T-helper 2 cell treated with Interferon-gamma antibody and Interleukin-4, amounts not matched to agents 5 μg/mL and 100 μg/mL, for 36 hours (primary cell): ENCODE measurements at regions not wholly inside any gene's neighbourhood (a gene's known extent, or its start where the extent isn't known, plus 50 kb on each side); places are given as distances from the start of the nearest gene placed in this dataset.

Experiments used
- DNase-seq: peaks from one replicate; pipeline ENCODE4 v3.0.0; 2021; ENCODE audit warnings: low spot score
- H3K27ac Mint-ChIP-seq: one replicate; pipeline ENCODE4 v1.8.0; 2021; ENCODE audit warnings: mild to moderate bottlenecking, mixed read lengths
- H3K27me3 Mint-ChIP-seq: one replicate; pipeline ENCODE4 v1.8.0; 2021; ENCODE audit warnings: low read depth, mixed read lengths
- H3K36me3 Mint-ChIP-seq: one replicate; pipeline ENCODE4 v1.8.0; 2021; ENCODE audit warnings: low read depth, mixed read lengths
- H3K4me1 Mint-ChIP-seq: one replicate; pipeline ENCODE4 v1.8.0; 2021; ENCODE audit warnings: low read depth, mixed read lengths
- H3K4me3 Mint-ChIP-seq: one replicate; pipeline ENCODE4 v1.8.0; 2022; ENCODE audit warnings: mild to moderate bottlenecking, moderate library complexity, mixed read lengths
- H3K9me3 Mint-ChIP-seq: one replicate; pipeline ENCODE4 v1.8.0; 2021; ENCODE audit warnings: mixed read lengths

- Mint-ChIP-seq H3K9me3 (no peaks in the 10 kb centered on the region), H3K36me3 (no peaks in the 10 kb centered on the region), H3K4me1 (no peaks in the 10 kb centered on the region), H3K27ac (no peak overlapping the region), H3K4me3 (no peak overlapping the region), H3K27me3 (peaks cover 15% of the 10 kb centered on the region)
- DNase-seq: no peak
Measured at GRCh38 chr4:71230271-71231128, 108.3 kb upstream of the SLC4A4 start.

GRCh38 chr4:71231129-71232055, 107.4 kb upstream of the SLC4A4 start:
- Mint-ChIP-seq H3K9me3 (no peaks in the 10 kb centered on the region), H3K36me3 (no peaks in the 10 kb centered on the region), H3K27me3 (peaks cover 15% of the 10 kb centered on the region), H3K4me1 (no peaks in the 10 kb centered on the region), H3K4me3 (no peak overlapping the region), H3K27ac (no peak overlapping the region)
- no peak for DNase-seq

- Mint-ChIP-seq H3K27ac (no peak overlapping the region), H3K4me1 (no peaks in the 10 kb centered on the region), H3K9me3 (no peaks in the 10 kb centered on the region), H3K4me3 (no peak overlapping the region), H3K36me3 (no peaks in the 10 kb centered on the region), H3K27me3 (peaks cover 15% of the 10 kb centered on the region)
- no peak for DNase-seq
Measured at GRCh38 chr4:71232056-71232430, 106.8 kb upstream of the SLC4A4 start.

GRCh38 chr4:71232846-71233245, 106.0 kb upstream of the SLC4A4 start:
- no peak overlapping the region for H3K27ac Mint-ChIP-seq
- H3K4me1 Mint-ChIP-seq: no peaks in the 10 kb centered on the region
- H3K36me3 Mint-ChIP-seq: no peaks in the 10 kb centered on the region
- H3K9me3 Mint-ChIP-seq: no peaks in the 10 kb centered on the region
- H3K27me3 Mint-ChIP-seq: peaks cover 15% of the 10 kb centered on the region
- H3K4me3 Mint-ChIP-seq: no peak overlapping the region
- DNase-seq: no peak

GRCh38 chr4:71235311-71236201, 103.3 kb upstream of the SLC4A4 start:
- Mint-ChIP-seq H3K27ac (no peak overlapping the region), H3K36me3 (no peaks in the 10 kb centered on the region), H3K4me1 (no peaks in the 10 kb centered on the region), H3K27me3 (peaks cover 11% of the 10 kb centered on the region), H3K9me3 (no peaks in the 10 kb centered on the region), H3K4me3 (no peak overlapping the region)
- DNase-seq: no peak

GRCh38 chr4:71236226-71236625, 102.6 kb upstream of the SLC4A4 start:
- no peaks in the 10 kb centered on the region for H3K4me1 Mint-ChIP-seq
- H3K27me3 Mint-ChIP-seq: peaks cover 11% of the 10 kb centered on the region

GRCh38 chr4:71237641-71238040, 101.2 kb upstream of the SLC4A4 start:
- H3K4me3 Mint-ChIP-seq: no peak overlapping the region
- DNase-seq: no peak
- H3K4me1 Mint-ChIP-seq: no peaks in the 10 kb centered on the region
- H3K9me3 Mint-ChIP-seq: no peaks in the 10 kb centered on the region
- H3K36me3 Mint-ChIP-seq: no peaks in the 10 kb centered on the region
- peaks cover 9% of the 10 kb centered on the region for H3K27me3 Mint-ChIP-seq
- no peak overlapping the region for H3K27ac Mint-ChIP-seq

More at GRCh38 chr4:71236226-71236625, 102.6 kb upstream of the SLC4A4 start:
- no peak overlapping the region for H3K4me3 Mint-ChIP-seq
- DNase-seq: no peak
- no peaks in the 10 kb centered on the region for H3K36me3 Mint-ChIP-seq
- no peak overlapping the region for H3K27ac Mint-ChIP-seq
- no peaks in the 10 kb centered on the region for H3K9me3 Mint-ChIP-seq

GRCh38 chr4:71239365-71239764, 99.5 kb upstream of the SLC4A4 start:
- Mint-ChIP-seq H3K4me1 (no peaks in the 10 kb centered on the region), H3K27ac (no peak overlapping the region), H3K4me3 (no peak overlapping the region), H3K36me3 (no peaks in the 10 kb centered on the region), H3K9me3 (no peaks in the 10 kb centered on the region), H3K27me3 (peaks cover 2% of the 10 kb centered on the region)
- DNase-seq: no peak

GRCh38 chr4:71240094-71240493, 98.7 kb upstream of the SLC4A4 start:
- no peak overlapping the region for H3K27ac Mint-ChIP-seq
- H3K4me1 Mint-ChIP-seq: no peaks in the 10 kb centered on the region
- H3K4me3 Mint-ChIP-seq: no peak overlapping the region
- H3K36me3 Mint-ChIP-seq: no peaks in the 10 kb centered on the region
- no peaks in the 10 kb centered on the region for H3K9me3 Mint-ChIP-seq
- no peak for DNase-seq
- no peaks in the 10 kb centered on the region for H3K27me3 Mint-ChIP-seq

- Mint-ChIP-seq H3K27me3 (no peaks in the 10 kb centered on the region), H3K4me1 (no peaks in the 10 kb centered on the region), H3K9me3 (no peaks in the 10 kb centered on the region), H3K36me3 (no peaks in the 10 kb centered on the region), H3K4me3 (no peak overlapping the region), H3K27ac (no peak overlapping the region)
- DNase-seq: no peak
Measured at GRCh38 chr4:71241501-71242288, 97.1 kb upstream of the SLC4A4 start.

GRCh38 chr4:71243091-71243833, 95.6 kb upstream of the SLC4A4 start:
- no peak for DNase-seq
- H3K27ac Mint-ChIP-seq: no peak overlapping the region
- H3K4me1 Mint-ChIP-seq: no peaks in the 10 kb centered on the region
- H3K9me3 Mint-ChIP-seq: no peaks in the 10 kb centered on the region
- H3K36me3 Mint-ChIP-seq: no peaks in the 10 kb centered on the region
- no peak overlapping the region for H3K4me3 Mint-ChIP-seq
- no peaks in the 10 kb centered on the region for H3K27me3 Mint-ChIP-seq

GRCh38 chr4:71247706-71248105, 91.1 kb upstream of the SLC4A4 start:
- Mint-ChIP-seq H3K27ac (no peak overlapping the region), H3K27me3 (peaks cover 6% of the 10 kb centered on the region)
- no peak for DNase-seq

More at GRCh38 chr4:71247706-71248105, 91.1 kb upstream of the SLC4A4 start:
- H3K4me3 Mint-ChIP-seq: no peak overlapping the region
- no peaks in the 10 kb centered on the region for H3K36me3 Mint-ChIP-seq
- no peaks in the 10 kb centered on the region for H3K9me3 Mint-ChIP-seq
- no peaks in the 10 kb centered on the region for H3K4me1 Mint-ChIP-seq
